ENCODE measurements at regions not wholly inside any gene's neighbourhood (a gene's known extent, or its start where the extent isn't known, plus 50 kb on each side); places are given as distances from the start of the nearest gene placed in this dataset.
"Not testable (repeated sequence)": the region's sequence is repeated elsewhere in the genome, so short reads cannot be mapped to it uniquely, and the experiment has no call there.

GRCh38 chr3:87793337-87793877, 265.4 kb downstream of the CGGBP1 start:
- no peak for DNase-seq (ENCODE audit: low spot score)

GRCh38 chr3:87792534-87793336, 266.1 kb downstream of the CGGBP1 start, which contains the start of gene HTR1F:
Gene HTR1F, plus strand, starts transcription at chr3:87792706.
- DNase-seq (ENCODE audit: low spot score): no peak

- no peak for DNase-seq (ENCODE audit: low spot score)
Observed at GRCh38 chr3:87792198-87792533, 266.6 kb downstream of the CGGBP1 start.

- DNase-seq (ENCODE audit: low spot score): no peak
Observed at GRCh38 chr3:87791248-87792027, 267.4 kb downstream of the CGGBP1 start.

GRCh38 chr3:87789049-87789448, 269.8 kb downstream of the CGGBP1 start:
- DNase-seq (ENCODE audit: low spot score): not testable (repeated sequence)

GRCh38 chr3:87788516-87788915, 270.3 kb downstream of the CGGBP1 start:
- no peak for DNase-seq (ENCODE audit: low spot score)

GRCh38 chr3:87780811-87781210, 278.0 kb downstream of the CGGBP1 start:
- no peak for DNase-seq (ENCODE audit: low spot score)

- DNase-seq (ENCODE audit: low spot score): no peak
Observed at GRCh38 chr3:87778876-87779275, 279.9 kb downstream of the CGGBP1 start.

GRCh38 chr3:87771337-87772192, 287.2 kb downstream of the CGGBP1 start:
- DNase-seq (ENCODE audit: low spot score): peak; percentile 14

- no peak for DNase-seq (ENCODE audit: low spot score)
Observed at GRCh38 chr3:87766721-87767120, 292.1 kb downstream of the CGGBP1 start.

- no peak for DNase-seq (ENCODE audit: low spot score)
Observed at GRCh38 chr3:87765256-87765655, 293.5 kb downstream of the CGGBP1 start.

- no peak for DNase-seq (ENCODE audit: low spot score)
Observed at GRCh38 chr3:87761795-87762194, 297.0 kb downstream of the CGGBP1 start.

- DNase-seq (ENCODE audit: low spot score): no peak
Observed at GRCh38 chr3:87761341-87761740, 297.5 kb downstream of the CGGBP1 start.

GRCh38 chr3:87756616-87757015, 302.2 kb downstream of the CGGBP1 start:
- no peak for DNase-seq (ENCODE audit: low spot score)

GRCh38 chr3:87755852-87756251, 303.0 kb downstream of the CGGBP1 start:
- no peak for DNase-seq (ENCODE audit: low spot score)

- DNase-seq (ENCODE audit: low spot score): no peak
Observed at GRCh38 chr3:87742250-87742649, 316.6 kb downstream of the CGGBP1 start.

GRCh38 chr3:87740894-87741293, 317.9 kb downstream of the CGGBP1 start:
- not testable (repeated sequence) for DNase-seq (ENCODE audit: low spot score)

- not testable (repeated sequence) for DNase-seq (ENCODE audit: low spot score)
Observed at GRCh38 chr3:87737817-87738216, 321.0 kb downstream of the CGGBP1 start.

- DNase-seq (ENCODE audit: low spot score): no peak
Observed at GRCh38 chr3:87733671-87734367, 325.0 kb downstream of the CGGBP1 start.

GRCh38 chr3:87732294-87732693, 326.5 kb downstream of the CGGBP1 start:
- no peak for DNase-seq (ENCODE audit: low spot score)

- DNase-seq (ENCODE audit: low spot score): no peak
Observed at GRCh38 chr3:87727783-87728182, 331.0 kb downstream of the CGGBP1 start.
